Kidney glomerular epithelial cell (primary cell): ENCODE measurements at regions not wholly inside any gene's neighbourhood (a gene's known extent, or its start where the extent isn't known, plus 50 kb on each side); places are given as distances from the start of the nearest gene placed in this dataset.

Experiments
- DNase-seq: peaks from one replicate; lab custom pipeline; 2025; lab: John Stamatoyannopoulos, UW

DNA sequence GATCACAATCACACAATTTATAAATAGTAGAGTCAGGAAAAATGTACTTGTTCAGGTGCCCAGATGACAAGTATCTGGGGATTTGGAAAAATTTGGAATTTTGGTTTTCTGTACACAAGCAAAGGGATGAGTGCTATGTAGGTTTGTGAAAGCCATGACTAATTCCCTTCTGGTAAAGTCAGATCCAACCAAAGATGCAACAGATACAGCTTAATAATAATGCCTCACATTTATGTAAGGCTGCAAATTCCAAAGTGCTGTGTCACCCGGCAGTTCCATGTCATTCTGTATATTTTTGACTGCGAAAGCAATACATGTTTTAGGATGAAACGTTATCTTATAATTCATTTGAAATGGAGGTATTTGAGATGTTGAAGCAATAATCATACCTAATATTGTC, 102.7 kb upstream of the AGBL1 start:
- no peak for DNase-seq

DNA sequence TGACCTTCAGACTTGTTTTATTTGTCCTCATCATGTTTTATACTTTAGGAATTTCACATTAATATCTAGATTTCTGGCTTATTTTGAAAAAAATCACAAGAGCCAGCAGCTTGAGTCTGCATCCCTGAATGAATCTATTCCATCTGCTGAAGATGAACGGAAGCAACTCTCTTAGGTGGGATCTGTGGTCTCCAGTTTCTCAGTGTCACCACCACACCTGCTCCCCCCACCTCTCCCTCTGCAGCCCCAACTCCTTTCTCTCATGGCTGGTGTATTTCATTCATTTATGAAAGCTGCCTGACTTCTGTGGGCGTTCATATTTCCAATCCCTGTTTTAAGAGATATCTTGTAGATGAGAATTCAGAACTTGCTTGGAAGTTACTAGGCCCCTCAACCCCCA, 102.1 kb upstream of the AGBL1 start:
- DNase-seq: no peak

DNA sequence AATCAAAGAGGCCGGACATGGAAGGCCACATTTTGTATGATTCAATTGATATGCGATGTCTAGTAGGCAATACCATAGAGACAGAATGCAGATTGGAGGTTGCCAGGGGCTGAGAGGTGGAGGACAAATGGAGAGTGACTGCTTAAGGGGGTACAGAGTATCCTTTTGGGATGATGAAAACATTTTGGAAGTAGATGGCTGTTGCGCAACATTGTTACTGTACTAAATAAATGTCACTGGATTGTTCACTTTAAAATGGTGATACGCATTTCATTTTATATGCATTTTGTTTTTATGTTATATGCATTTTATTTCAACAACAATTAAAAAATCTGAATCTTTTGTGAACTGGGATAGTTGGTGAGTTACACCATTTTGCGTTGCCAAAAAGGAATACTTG, 99.7 kb upstream of the AGBL1 start:
- DNase-seq: no peak

DNA sequence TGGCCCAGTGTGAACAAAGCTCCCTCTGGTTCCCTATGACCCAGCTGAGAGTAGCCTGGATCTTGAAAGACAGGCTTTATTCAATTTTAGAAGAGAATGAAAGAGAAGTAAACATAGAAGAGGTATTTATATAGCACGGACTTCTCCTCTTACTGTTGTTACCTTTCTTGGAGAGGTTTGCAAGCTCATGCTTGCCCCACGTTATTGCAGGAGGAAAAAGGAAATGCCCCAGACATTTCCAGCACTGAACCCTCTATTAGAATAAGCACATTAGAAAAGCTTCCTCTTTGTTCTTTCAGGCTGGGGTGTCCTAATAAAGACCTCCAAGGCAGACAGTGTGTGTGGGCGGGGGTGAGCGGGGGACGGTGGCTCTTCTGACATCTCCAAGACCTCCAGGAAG, 98.7 kb upstream of the AGBL1 start:
- no peak for DNase-seq

DNA sequence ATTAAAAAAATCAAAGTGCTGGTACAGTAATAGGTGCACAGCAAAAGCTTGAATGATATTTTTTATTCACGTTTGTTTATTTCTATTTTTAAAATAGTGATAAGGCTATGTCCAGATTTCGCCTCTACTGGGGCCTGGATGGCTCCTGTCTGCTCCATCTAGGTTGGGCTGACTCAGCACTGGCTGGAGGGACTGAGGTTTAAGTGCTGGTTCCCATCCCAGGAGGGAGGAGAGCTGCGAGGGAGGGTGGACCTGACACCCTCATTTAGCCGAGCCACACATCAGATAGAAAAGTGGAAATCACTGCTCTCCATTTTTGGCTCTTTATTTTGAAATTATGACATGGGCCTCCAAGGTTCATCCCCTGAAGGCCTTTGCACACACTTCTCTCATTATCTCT, 95.4 kb upstream of the AGBL1 start:
- no peak for DNase-seq

DNA sequence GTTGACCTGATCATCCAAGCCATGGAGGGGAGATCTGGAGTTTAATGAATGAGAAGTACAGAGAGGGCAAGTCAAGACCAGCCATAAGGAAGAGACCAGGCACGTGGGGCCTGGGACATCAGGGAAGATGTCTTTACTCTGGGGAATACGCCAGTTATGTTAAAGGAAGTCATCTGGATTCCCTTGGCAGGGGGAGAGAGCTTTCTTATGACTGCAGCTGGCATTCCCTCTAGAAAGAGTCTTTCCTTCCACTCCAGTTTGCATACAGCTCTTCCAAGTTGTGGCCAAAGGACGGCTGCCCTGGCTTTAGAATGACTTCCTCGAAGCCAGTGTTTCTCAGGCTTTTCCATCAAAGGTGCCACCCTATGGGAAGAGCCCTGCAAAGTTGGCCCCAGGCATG, 93.6 kb upstream of the AGBL1 start:
- DNase-seq: no peak

DNA sequence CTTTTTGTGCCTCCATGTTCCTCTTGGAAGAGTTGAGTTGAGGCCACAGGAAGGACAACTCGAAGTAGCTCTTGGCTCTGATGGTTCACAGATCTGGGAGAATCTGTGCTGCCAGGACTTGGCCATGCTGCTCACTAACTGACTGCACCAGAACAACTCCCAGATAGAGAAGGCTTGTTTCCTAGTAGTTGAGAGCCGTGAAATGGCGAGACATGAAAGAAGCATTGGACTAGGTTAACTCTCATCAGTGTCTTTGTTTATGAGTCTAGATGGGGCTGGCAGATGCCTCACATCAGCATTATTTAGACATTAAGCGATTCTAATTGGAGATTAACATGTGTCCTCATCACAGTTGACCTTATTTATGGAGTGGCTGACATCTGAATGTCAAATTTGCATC, 92.9 kb upstream of the AGBL1 start:
- no peak for DNase-seq

DNA sequence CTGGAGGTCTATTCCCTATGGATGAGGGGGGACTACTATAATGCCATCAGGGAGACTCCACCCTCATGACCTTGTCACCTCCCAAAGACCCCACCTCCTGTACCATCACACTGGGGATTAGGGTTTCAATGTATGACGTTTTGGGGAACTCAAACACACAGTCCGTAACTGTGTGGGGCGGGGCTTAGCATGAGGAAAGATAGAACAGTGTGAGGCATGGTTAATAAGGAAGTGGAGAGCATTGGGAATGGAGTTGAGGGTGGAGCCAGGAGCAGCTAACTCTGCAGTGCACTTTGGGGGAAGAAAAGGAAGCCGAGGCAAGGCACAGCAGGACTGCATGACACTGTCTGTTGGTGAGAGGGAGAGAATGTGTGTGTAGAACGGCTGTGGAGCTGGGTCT, 90.9 kb upstream of the AGBL1 start:
- DNase-seq: no peak

DNA sequence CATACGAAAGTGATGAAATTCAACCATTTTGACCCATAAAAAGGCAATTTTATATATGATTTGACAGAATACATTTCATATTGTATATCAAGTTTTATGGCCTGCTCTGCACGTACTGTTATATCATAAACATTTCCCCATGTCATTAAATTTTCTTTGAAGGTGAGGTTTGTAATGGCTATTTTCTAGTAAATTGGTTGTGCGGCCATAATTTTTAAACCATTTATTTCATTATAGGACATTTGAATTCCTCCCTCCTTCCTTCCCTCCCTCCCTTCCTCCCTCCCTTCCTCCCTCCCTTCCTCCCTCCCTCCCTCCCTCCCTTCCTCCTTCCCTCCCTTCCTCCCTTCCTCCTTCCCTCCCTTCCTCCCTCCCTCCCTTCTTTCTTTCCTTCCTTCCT, 87.4 kb upstream of the AGBL1 start:
- no peak for DNase-seq

DNA sequence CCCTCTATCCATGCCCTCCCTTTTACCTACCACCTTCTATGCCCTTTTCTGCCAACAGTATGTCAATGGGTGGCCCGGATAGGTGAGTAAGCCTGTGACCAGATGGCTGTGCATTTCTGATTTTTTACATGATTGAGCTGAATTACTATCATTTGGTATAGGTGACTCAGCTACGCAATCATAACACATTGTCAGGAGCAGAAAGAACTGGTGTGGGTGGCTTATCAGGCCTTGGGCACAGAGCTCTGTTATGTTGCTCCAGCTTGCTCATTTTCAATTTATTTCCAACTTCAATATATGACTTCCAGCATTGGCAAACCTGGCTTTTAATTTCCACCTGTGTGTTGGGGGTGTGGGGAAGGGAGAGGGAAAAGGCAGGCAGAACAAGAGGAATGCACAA, 86.6 kb upstream of the AGBL1 start:
- no peak for DNase-seq

DNA sequence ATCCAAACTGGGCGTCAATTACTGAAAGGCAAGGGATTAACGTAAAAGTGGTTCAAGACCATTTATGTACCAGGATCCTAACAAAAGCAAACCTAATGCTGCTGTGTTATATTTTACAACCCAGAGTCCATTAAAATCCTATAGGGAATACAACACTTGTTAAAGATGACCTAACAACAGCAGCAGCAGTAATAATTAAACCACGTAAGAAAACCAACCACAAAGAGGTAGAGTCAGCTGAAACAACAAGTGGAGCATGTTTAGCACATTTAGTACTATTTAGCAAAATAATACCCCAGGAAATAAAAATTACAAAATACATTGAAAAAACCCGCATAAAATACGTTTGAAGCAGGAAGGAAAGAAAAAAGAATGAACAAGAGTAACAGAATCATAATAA, 82.1 kb upstream of the AGBL1 start:
- no peak for DNase-seq

DNA sequence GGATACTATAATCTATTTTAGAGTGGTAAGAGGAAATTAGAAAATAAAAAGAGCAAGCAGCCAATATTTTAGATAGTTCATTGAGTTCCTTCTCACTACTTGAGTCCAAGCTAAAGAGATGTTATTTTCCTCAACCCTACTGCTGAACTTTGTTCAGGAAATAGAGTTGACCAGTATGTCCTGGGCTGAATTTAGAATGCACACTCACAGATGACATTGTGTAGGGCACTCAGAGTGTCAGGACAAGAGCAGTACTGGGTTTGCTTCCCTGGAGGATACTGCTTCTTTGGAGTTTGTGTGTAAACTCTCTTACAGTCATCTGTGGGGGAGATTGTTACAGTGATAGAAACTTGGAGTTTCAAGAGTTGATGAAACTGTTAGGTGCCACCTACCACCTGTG, 80.0 kb upstream of the AGBL1 start:
- DNase-seq: no peak

DNA sequence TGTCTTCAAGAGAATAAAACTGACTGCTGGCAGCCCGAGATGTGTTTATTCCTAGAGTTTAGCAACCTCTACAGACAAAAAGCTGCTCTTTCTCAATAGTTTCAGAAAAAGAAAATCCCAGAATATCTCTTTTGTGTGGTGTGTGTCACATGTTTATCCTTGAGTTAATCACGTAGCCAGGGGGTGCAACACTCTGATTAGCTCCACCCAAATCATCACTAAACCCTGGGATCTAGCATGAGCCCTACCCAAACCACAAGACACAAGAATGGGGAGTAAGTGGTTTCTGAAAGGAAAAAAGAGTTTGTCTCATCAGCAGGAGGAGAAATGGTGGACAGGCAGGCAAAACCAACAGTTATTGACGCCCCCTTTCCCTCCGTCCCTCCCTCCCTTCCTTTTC, 78.5 kb upstream of the AGBL1 start:
- DNase-seq: no peak

DNA sequence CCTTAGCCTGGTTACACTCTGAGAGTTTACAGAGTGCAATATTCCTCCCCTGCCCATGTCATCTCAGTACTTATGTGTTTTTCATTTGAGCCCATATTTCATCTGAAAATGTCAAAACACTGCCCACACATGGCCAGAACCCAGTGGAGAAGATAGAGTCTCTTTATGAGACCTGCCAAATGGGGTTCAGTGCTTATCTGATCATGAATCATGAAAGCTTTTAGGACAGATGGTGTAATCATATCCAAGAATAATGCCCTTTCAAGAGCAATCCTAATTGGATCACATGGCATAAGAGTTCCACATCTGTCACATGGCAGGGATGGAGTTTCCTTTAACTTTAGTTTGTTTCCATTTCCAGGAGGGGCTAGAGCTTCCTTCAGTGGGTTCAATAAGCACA, 77.2 kb upstream of the AGBL1 start:
- DNase-seq: no peak

DNA sequence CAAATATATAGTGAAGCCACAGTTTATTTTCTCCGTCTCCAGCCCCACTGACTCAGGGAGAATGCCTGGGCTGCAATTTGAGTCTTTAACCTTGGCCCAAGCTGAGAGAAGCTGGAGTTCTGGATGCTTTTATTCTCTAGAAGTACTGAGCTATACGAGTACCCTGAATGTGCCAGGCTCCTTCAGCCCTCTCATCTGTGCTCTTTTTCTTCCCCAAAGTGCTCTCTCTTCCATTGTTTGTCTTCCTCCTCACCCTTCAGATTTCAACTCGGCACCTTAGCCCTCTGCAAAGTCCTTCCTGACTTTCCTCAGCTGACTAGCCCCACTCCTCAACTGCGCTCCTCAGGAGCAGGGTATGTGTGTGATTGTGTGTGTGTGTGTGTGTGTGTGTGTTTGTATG, 75.6 kb upstream of the AGBL1 start:
- DNase-seq: no peak

DNA sequence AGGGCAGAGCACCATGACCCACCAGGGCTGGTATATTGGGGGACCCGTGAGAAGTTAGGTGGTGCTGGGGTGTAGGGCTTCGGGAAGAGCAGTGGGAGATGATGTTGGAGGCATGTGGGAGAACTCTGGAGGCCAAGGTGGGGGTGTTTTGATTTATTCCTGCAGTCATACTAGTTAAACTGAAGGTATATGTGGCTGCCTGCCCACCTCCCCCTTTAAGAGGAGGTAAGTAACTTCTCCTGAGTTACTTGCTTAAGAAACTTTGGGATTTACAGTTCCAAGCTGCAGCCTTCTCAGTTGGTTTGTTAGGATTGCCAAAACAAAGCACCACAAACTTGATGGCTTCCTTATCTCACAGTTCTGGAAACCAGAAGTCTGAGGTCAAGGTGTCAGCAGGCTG, 73.1 kb upstream of the AGBL1 start:
- no peak for DNase-seq

DNA sequence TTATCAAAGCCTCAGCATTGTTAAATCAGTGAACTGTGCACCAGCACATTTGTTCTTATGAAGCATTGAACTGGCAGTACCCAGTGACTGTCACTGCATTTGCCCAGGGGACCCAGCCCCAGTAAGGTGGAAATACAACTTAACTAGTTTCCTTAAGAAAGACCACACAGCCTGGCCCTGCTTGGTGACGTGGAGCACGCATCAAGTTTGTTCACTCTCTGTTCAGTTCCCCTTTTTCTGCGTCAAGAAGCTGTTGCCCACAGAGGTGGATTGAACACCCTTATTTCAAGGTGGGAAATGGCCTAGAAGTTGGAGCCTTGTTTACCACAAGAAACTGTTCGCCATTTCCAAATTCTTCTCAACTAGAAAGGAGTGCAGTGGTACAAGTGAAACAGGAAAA, 69.9 kb upstream of the AGBL1 start:
- DNase-seq: no peak

DNA sequence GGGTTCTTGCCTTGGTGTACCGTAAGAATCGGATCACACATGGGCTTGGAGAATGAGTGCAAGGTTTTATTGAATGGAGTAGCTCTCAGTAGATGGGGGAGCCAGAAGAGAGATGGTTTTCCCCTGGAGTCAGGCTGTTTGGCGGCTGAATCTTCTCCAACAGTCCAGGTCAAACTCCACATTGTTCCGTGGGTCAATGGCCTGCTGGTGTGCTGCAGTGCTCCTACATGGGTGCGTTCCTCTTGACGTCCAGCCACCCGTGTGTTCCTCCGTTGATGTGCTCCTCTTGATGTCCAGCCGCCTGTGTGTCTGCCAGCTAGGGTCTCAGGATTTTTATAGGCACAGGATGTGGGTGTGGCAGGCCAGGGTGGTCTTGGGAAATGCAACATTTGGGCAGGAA, 69.3 kb upstream of the AGBL1 start:
- DNase-seq: no peak

DNA sequence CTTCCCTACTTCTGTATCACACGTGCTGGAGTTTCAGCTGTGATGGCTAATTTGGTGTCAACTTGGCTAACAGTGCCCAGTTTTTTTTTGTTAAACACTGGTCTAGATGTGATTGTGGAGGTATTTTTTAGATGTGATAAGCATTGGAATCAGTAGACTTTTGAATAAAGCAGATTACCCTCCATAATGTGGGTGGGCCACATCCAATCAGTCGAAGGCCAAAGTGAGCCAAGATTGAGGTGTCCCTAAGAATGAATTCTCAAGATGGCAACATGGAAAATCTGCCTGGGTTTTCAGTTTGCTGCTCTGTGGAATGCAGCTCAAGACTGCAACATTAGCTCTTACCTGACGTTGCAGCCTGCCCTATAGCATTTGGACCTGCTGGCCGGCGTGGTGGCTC, 68.8 kb upstream of the AGBL1 start:
- no peak for DNase-seq

DNA sequence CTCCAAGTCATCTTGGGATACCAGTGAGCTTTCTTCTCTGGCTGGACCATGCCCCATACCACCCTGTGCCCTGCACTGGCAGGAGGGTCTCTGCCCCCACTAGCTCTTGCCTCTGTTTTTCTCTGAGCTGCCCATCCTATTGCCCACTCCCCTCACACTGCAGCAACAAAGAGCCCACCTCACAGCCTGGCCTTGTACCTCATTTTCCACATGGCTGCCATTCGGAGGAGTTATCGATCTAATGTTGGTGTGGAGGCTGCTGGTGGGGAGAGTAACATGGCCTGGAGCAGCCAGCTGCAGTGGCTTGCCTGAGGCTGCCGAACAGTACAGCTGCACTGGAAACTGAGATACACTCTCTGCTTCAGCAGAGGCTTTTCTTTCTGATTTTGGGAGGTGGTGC, 65.7 kb upstream of the AGBL1 start:
- no peak for DNase-seq

DNA sequence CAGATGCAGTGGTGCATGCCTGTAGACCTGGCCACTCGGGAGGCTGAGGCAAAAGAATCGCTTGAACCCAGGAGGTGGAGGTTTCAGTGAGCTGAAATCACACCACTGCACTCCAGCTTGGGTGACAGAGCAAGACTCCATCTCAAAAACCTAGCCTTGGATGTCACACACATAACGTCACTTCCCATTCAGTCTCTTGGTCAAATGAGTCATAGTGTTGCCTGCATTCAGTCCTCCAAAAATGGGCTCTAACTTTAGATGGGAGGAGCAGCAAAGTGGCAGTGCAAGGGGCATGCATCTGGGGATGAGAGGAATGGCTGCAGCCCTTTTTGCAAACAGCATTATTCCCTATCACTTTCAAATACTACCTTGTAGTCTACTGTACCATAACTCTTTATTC, 62.9 kb upstream of the AGBL1 start:
- DNase-seq: no peak

DNA sequence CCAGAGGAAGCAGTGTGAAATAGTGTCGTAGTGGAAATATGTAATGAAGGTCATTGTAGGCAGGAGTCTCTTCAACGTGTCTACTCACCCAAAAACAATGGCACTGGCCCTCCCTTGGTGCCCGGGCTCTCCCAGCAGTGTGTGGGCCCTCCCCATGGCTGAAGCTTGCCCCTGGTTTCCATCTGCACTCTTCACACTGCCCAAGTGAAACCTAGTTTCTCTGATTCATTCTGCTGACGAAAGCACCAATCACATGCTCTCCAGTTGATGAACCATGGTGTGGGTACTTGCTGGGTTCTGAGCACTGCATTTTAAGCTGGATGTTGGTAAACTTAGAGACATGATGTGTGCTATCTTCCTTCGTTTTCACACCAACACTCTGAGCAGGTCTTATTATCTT, 61.0 kb upstream of the AGBL1 start:
- DNase-seq: no peak

DNA sequence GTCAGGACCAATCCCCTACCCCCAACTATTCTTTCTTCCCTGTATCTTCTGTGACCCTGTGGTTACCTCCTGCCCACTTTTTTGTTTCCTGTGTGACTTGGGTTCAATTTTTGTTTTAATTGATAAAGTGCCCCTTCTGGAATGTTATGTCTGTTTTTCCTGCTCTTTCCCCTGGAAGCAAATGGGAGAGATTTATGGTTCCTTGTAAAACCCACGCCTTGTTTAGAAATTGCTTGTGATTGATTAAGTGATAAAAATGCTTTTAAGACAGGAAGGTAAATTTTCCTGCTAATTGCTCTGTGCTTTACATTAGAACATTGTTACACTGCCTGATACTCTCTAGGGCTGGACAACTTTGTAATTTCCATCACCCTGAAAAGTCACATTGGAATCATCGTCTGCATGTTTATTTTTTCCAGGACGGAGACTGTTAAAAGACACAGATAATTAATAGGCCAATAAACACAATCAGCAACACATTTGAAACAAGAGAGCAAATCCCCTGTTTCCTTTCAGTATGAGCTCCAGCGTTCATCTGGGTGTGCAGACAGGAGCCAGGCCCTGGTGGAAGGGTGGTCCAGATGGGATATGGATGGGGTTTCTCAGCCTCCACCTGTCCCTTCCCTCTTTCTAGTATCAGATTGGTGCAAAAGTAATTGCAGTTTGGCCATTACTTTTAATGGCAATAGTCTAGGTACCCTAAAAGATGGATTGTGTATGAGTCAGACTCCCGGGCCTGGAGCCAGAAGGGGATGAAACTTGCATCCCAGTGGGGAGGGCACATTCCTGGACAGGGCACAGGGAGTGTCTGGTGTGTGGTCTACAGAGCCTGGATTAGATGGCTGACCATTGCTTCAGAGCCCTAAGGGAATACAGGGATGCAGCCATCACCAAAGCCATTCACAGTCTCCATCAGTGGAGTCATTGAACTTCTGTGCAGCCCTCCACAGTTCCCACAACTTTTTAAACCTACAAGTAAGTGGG, 58.1 kb upstream of the AGBL1 start:
- no peak for DNase-seq

DNA sequence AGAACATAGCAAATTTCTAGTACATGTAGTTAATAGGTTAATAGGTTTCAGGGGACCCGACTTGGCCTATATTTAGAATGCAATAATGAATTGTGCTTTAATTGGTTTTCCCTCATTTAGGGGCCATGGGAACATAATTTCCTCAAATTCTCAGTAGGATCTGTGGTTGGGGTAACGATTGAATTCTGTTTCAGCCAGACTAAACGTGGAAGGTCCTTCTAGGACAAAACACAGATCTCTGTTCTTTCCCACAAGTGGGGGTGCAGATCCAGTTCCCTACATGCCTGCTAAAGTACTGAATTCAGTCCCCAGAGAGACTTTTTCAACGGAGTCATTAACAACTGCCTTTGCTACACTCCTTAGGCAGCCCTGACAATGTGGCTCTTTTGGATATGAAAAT, 50.7 kb upstream of the AGBL1 start:
- no peak for DNase-seq
